CD14-positive monocyte (primary cell): ENCODE measurements at regions not wholly inside any gene's neighbourhood (a gene's known extent, or its start where the extent isn't known, plus 50 kb on each side); places are given as distances from the start of the nearest gene placed in this dataset.

Experiments used
- DNase-seq, 3 donors: peaks; one replicate each; pipeline ENCODE4 v3.0.0-alpha.2; 2011 to 2022
- H2AFZ ChIP-seq: 2 replicates; pipeline ENCODE4 v1.6.0; 2012; ENCODE audit warnings: mild to moderate bottlenecking, low read depth, low read length, inconsistent platforms; ENCODE audit not compliant: insufficient read depth, poor library complexity, severe bottlenecking
- H3K27ac ChIP-seq, 2 donors: 1 replicate in 1 of 2; 2 replicates in 1 of 2; pipeline ENCODE4 v1.5.1; 2012 to 2013; ENCODE audit warnings: low read length in 2 of 2, control low read depth in 1 of 2, inconsistent platforms in 1 of 2, low read depth in 1 of 2, mild to moderate bottlenecking in 1 of 2
- H3K27me3 ChIP-seq, 2 donors: one replicate each; pipeline versions ENCODE4 v1.6.0 to v1.6.1; 2011 to 2013; ENCODE audit warnings: low read length in 2 of 2; ENCODE audit not compliant: control insufficient read depth in 2 of 2, insufficient read depth in 2 of 2
- H3K36me3 ChIP-seq, 2 donors: replicated peaks in 1 of 2; 1 replicate in 1 of 2; 2 replicates in 1 of 2; pipeline versions ENCODE4 v1.5.1 to v1.6.1; 2012 to 2013; ENCODE audit warnings: low read length in 2 of 2, control low read depth in 1 of 2, inconsistent platforms in 1 of 2, mild to moderate bottlenecking in 1 of 2; ENCODE audit not compliant: insufficient read depth in 2 of 2, control insufficient read depth in 1 of 2
- H3K4me1 ChIP-seq, 2 donors: 1 replicate in 1 of 2; 2 replicates in 1 of 2; pipeline versions ENCODE4 v1.5.1 to v1.6.1; 2012 to 2013; ENCODE audit warnings: low read length in 2 of 2, control low read depth in 1 of 2, inconsistent platforms in 1 of 2, mild to moderate bottlenecking in 1 of 2, moderate library complexity in 1 of 2; ENCODE audit not compliant: insufficient read depth in 2 of 2, control insufficient read depth in 1 of 2
- H3K4me2 ChIP-seq: replicated peaks from 2 replicates; pipeline ENCODE3; 2012; ENCODE audit warnings: low read length, moderate library complexity, mild to moderate bottlenecking; ENCODE audit not compliant: poor library complexity, severe bottlenecking; ENCODE audit errors: extremely low read depth
- H3K4me3 ChIP-seq, 3 experiments: fragments of 200-600 bp in 1 of 3; sonication (generic) in 1 of 3; replicated peaks in 1 of 3; 1 replicate in 2 of 3; 2 replicates in 1 of 3; pipeline ENCODE4 v1.5.1; 2011 to 2013; ENCODE audit warnings: low read length in 3 of 3, mild to moderate bottlenecking in 3 of 3, control low read depth in 2 of 3, low read depth in 2 of 3, inconsistent platforms in 1 of 3, moderate library complexity in 1 of 3
- H3K79me2 ChIP-seq: 2 replicates; pipeline ENCODE4 v1.6.0; 2012; ENCODE audit warnings: mild to moderate bottlenecking, control low read depth, inconsistent platforms, low read length, moderate library complexity; ENCODE audit not compliant: insufficient read depth
- H3K9ac ChIP-seq: 2 replicates; pipeline ENCODE4 v1.6.0; 2017; ENCODE audit warnings: low read length, mild to moderate bottlenecking; ENCODE audit not compliant: insufficient read depth, poor library complexity, severe bottlenecking
- H3K9me3 ChIP-seq, 2 donors: replicated peaks in 1 of 2; 1 replicate in 1 of 2; 2 replicates in 1 of 2; pipeline versions ENCODE4 v1.5.1 to v1.6.1; 2012 to 2013; ENCODE audit warnings: low read length in 2 of 2, control low read depth in 1 of 2; ENCODE audit not compliant: control insufficient read depth in 1 of 2, insufficient read depth in 1 of 2
- H4K20me1 ChIP-seq: 2 replicates; pipeline ENCODE4 v1.6.0; 2012; ENCODE audit warnings: mild to moderate bottlenecking, low read length, control low read depth, moderate library complexity; ENCODE audit not compliant: insufficient read depth
- H3K27ac Mint-ChIP-seq, 7 donors: one replicate each; pipeline ENCODE4 v1.8.0; 2020; ENCODE audit warnings: mild to moderate bottlenecking in 7 of 7, mixed read lengths in 7 of 7, moderate library complexity in 6 of 7, inconsistent platforms in 2 of 7
- H3K27me3 Mint-ChIP-seq, 3 donors: one replicate each; pipeline ENCODE4 v1.8.0; 2021 to 2022; ENCODE audit warnings: low read depth in 3 of 3, mild to moderate bottlenecking in 3 of 3, mixed read lengths in 3 of 3, moderate library complexity in 3 of 3, inconsistent platforms in 1 of 3
- H3K36me3 Mint-ChIP-seq, 2 donors: one replicate each; pipeline ENCODE4 v1.8.0; 2020; ENCODE audit warnings: mixed read lengths in 2 of 2, inconsistent platforms in 1 of 2, mild to moderate bottlenecking in 1 of 2
- H3K4me1 Mint-ChIP-seq: one replicate; pipeline ENCODE4 v1.8.0; 2020; ENCODE audit warnings: mild to moderate bottlenecking, mixed read lengths
- H3K4me3 Mint-ChIP-seq, 2 donors: one replicate each; pipeline ENCODE4 v1.8.0; 2020; ENCODE audit warnings: mild to moderate bottlenecking in 2 of 2, mixed read lengths in 2 of 2, moderate library complexity in 1 of 2
- H3K9me3 Mint-ChIP-seq, 7 donors: one replicate each; pipeline ENCODE4 v1.8.0; 2020 to 2022; ENCODE audit warnings: mixed read lengths in 7 of 7, mild to moderate bottlenecking in 6 of 7, moderate library complexity in 6 of 7, inconsistent platforms in 2 of 7
- WGBS: methylation state at CpG from one replicate; pipeline ENCODE4 v1.1.5; 2013; ENCODE audit warnings: missing lambda C conversion rate; ENCODE audit not compliant: insufficient coverage; 5-methylcytosine and 5-hydroxymethylcytosine counted together
- intact Hi-C, 2 donors: fragments of 100-400 bp; cut with micrococcal nuclease; formaldehyde crosslinking; loops; one replicate each; pipeline versions ENCODE4 v1.15.0 to v1.15.1; 2023
- TF ChIP-seq, protein P1 (sequence below): fragments of 200-600 bp; IDR thresholded peaks from one replicate; pipeline ENCODE4 v1.8.0; 2022; ENCODE audit warnings: antibody characterized with exemption, mild to moderate bottlenecking

DNA sequence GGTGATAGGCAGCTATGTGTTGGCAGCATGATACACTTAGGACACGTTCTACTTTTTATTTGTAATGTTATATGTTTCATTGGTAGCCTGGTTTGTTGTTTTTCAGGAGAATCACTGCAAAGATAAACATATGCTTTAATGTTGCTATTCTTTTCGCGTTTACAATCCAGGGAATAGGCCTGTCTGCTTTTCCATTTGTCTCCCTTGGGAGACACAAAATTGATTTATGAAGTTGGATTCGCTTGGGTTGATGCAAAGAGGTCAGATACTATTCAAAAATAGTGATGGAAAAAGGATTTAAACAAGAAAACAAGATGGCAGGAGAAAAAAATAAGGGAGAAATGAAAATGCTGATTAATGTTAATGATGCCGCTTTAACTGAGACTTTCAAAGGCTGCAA, 179.5 kb upstream of the SOX4 start:
- 86% methylated on average over 2 of the region's 5 CpGs for WGBS
- Histone ChIP-seq H3K9ac (no peak overlapping the region), H3K27me3 (no peaks in the 10 kb centered on the region), H3K9me3 (peaks cover 0 to 10% of the 10 kb centered on the region in 2 donors), H4K20me1 (no peaks in the 10 kb centered on the region), H3K4me1 (no peaks in the 10 kb centered on the region), H3K27ac (no peak overlapping the region), H3K79me2 (no peaks in the 10 kb centered on the region), H3K4me2 (no peak overlapping the region), H2AFZ (no peak overlapping the region), H3K36me3 (no peaks in the 10 kb centered on the region), H3K4me3 (no peak overlapping the region)
- no peak for DNase-seq
- Mint-ChIP-seq H3K4me3 (no peak overlapping the region), H3K4me1 (no peaks in the 10 kb centered on the region), H3K9me3 (peaks cover 3 to 14% (median 10%) of the 10 kb centered on the region in 7 donors), H3K27me3 (peaks cover 0 to 2% (median 0%) of the 10 kb centered on the region in 3 donors), H3K36me3 (no peaks in the 10 kb centered on the region), H3K27ac (no peak overlapping the region)
- TF ChIP-seq, protein P1, sequence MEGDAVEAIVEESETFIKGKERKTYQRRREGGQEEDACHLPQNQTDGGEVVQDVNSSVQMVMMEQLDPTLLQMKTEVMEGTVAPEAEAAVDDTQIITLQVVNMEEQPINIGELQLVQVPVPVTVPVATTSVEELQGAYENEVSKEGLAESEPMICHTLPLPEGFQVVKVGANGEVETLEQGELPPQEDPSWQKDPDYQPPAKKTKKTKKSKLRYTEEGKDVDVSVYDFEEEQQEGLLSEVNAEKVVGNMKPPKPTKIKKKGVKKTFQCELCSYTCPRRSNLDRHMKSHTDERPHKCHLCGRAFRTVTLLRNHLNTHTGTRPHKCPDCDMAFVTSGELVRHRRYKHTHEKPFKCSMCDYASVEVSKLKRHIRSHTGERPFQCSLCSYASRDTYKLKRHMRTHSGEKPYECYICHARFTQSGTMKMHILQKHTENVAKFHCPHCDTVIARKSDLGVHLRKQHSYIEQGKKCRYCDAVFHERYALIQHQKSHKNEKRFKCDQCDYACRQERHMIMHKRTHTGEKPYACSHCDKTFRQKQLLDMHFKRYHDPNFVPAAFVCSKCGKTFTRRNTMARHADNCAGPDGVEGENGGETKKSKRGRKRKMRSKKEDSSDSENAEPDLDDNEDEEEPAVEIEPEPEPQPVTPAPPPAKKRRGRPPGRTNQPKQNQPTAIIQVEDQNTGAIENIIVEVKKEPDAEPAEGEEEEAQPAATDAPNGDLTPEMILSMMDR: no peak
- intact Hi-C loops: no loop called here

DNA sequence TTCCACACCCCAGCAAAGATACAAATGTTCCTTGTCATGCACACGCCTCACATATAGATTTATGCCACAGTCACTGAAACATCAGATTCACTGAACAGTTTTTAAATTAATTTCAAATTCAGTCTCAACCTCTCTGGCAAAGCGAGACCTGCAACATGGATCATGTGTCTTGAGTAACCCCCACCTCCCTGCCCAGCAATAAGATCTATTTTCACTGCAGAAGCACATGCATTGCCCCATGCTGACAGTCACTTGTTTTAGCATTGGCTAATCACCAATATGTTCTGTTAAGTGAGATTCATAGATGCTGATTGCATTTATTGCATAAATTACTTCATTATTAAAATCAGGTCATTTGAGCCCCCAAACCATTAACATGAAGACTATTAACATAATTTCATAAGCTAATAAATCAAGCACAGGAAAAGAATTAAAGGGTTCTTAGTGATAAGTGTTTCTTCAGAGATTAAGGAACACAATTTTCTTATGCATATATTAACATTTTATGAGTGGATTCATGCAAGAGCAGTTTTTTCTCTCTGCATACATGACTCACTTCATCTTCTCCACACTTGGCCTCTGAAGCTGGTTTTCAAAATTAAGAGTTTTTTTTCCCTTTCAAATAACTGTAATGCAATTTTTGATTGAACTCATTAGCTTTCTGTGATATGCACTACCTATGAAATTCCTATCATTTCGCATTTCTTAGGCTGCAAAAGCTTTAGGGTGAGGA, 173.2 kb upstream of the SOX4 start:
- Histone ChIP-seq H3K4me2 (no peak overlapping the region), H3K36me3 (no peaks in the 10 kb centered on the region), H2AFZ (no peak overlapping the region), H3K79me2 (no peaks in the 10 kb centered on the region), H3K9me3 (no peaks in the 10 kb centered on the region), H3K4me3 (no peak overlapping the region), H3K9ac (no peak overlapping the region), H3K4me1 (no peaks in the 10 kb centered on the region), H3K27ac (no peak overlapping the region), H3K27me3 (no peaks in the 10 kb centered on the region), H4K20me1 (no peaks in the 10 kb centered on the region)
- intact Hi-C loops: no loop called here
- Mint-ChIP-seq H3K4me1 (no peaks in the 10 kb centered on the region), H3K4me3 (no peak overlapping the region), H3K27me3 (peaks cover 0 to 7% (median 2%) of the 10 kb centered on the region in 3 donors), H3K9me3 (peaks cover 0 to 4% (median 2%) of the 10 kb centered on the region in 7 donors), H3K36me3 (no peaks in the 10 kb centered on the region), H3K27ac (no peak overlapping the region)
- no peak for DNase-seq
- WGBS: 89% methylated on average over 2 of the region's 3 CpGs
- TF ChIP-seq, protein P1: no peak
